CD4-positive, alpha-beta T cell treated with Interferon gamma for 1 hour (primary cell): ENCODE measurements at regions not wholly inside any gene's neighbourhood (a gene's known extent, or its start where the extent isn't known, plus 50 kb on each side); places are given as distances from the start of the nearest gene placed in this dataset.
A peak's percentile ranks its signal among the peaks of the same experiment; 100 is the strongest.
"Not testable (repeated sequence)": the region's sequence is repeated elsewhere in the genome, so short reads cannot be mapped to it uniquely, and the experiment has no call there.

Experiments used
- DNase-seq: peaks from one replicate; pipeline ENCODE4 v3.0.0-alpha.2; 2020

DNA sequence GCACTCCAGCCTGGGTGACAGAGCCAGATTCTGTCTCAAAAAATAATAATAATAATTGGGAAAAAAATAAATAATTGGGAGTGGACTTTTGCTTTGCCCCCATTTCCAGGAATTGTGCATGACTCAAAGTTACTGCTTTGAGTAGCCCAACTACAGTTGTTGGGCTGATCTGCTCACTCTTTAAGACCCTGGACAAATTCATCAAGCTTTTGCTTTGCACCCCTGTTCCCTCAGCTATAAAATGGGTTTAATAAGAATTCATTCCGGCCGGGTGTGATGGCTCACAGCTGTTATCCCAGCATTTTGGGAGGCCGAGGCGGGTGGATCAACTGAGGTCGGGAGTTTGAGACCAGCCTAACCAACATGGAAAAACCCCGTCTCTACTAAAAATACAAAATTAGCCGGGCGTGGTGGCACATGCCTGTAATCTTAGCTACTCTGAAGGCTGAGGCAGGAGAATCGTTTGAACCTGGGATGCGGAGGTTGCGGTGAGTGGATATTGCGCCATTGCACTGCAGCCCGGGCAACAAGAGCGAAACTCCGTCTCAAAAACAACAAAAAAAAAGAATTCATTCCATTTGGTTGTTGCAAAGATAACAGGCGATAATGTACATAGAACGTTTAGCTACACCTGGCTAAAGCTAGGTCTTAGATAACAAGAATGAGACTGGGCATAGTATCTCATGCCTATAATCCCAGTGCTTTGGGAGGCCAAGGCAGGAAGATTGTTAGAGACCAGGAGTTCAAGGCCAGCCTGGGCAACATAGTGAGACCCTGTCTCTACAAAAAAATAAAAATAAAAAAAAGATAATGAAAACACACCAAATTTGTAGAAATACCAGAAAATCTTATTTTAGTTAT, 87.9 kb upstream of the ZNF217 start:
- DNase-seq = no peak

DNA sequence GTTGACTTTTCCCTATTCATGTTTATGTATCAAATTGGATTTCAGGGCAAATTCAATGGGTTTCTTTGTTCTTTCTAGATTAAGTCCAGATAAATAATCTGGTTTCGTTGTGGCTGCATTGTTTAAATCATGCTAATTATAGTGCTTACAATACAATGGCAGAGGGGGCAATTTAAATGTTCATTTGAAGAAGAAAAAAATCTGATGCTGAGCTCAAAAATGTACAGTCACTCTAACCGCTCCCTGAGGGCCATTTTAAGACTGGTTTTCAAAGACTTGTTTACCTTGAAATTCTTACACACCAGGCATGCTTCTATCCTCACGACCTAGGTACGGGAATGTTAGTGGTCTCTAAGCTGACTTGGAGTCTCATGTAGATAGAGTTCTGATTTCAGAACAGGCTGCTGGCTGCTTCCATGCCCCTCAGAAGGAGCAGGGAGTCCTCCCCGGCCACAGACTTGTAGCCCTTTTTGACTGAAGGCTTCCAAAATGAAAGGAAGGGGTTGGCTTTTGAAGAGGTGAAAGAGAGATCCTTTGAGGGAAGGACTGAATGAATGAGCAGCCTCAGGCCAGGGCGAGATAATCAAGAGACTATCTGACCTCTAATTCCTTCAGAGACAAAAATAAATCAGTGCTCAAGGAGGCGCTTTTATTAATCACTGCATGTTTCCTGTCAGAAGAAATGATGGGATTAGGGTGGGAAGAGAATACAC, 86.1 kb upstream of the ZNF217 start:
- no peak for DNase-seq

DNA sequence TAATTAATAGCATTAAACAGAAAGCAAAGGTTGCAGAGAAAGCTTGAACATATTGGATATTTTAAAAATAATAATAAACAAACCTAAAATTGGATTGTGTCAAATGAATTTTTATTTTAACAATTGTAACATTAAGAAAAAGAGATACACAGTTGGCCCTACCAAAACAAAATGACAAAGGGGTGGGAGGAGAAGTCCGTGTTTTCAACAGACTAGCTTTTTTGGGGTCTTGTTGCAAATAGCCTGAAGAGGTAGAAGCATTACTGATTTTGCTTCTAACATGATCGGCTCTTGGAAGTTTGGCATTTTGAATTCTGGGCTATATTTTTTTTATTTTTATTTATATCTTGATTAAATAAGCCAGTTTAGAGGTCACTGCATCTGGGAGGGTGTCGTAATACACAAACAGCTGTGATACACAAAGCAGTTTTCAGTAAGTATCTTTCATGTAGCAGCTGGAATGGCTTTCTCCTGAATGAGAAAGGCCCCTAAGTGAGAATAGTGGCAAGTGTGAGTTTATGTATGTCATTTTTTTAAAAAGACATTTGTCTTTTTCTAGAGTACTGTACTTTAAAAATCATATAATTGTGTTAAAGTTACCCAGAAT, 85.5 kb upstream of the ZNF217 start:
- no peak for DNase-seq

DNA sequence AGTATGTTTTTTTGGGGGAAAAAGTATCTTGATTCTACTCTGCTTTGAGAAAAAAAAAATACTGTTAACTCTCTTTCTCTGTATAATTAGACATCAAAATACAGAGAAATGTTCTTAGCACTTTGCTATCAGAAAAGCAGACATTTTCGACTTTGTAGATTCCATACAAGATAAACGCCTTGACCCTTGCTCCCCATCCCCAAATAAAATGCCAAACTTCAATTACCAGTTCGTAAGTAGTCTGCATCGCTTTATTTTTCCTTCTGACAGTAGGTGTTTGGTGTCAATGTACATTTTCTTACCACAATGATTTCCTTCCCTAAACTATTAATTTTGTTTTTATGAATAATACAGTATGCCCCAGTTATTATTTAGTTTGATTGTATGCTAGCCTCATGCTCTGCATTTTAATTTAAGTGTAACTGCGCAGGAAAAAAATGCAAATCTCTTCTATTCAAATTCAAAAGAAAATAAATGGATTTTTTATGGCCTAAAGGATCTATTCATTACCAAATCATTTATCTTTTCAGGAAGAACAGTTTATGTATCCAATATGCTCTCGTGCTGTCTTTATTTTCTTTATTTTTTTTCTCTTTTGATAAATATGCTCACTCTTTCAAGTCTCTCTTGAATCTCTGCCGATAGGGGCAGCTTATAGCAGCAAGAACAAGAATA, 84.8 kb upstream of the ZNF217 start:
- no peak for DNase-seq

DNA sequence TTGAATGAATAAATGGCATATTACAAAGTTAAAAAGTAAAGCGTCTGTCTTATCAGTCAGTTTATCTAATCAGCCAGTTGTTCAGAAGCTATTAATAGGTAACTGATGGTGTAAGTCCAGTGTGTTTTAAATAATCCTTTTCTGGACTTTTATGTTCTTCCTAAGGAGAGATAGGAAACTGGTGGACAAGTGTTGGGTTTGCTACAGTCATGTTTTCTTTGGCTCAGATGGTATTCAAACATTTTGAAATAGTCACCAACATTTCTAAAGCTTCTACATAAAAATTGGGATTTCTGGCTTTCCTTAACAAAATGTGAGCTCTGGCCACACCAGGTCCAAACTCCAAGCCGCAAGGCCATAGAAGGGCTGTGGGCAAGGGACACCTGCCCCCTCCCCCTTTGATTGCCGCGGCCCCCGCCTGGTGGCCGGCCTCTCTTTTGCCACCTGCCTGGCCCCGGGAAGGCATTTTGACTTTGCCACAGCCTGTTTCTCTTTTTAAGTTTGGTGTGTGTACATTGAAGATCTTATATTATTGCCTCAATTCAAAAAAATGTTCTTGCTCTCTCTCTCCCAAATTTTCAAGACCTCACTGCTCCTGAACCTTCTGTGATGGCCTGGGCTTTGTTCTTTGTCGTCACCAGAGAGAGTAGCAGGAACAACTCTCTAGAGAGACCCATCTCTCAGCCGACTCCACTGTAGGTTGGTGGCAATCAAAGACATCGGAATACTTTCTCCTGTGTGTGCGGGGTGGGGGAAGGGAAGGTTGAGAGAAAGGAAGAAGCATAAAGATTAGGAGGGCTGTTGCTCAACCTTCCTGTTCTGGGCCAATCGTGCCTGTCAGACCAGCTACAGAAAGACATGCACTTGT, 84.0 kb upstream of the ZNF217 start:
- DNase-seq = no peak

DNA sequence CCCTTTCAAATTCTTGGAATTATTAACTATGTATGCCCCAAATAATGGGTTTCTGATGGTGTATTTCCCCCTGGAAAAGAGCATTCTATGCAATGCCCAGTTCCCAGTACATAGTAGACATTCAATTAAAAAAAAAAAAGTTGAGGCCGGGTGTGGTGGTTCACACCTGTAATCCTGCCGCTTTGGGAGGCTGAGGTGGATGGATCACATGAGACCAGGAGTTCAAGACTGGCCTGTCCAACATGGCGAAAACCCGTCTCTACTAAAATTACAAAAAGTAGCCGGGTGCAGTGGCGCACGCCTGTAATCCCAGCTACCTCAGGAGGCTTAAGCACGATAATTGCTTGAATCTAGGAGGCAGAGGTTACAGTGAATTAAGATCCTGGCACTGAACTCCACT, 83.3 kb upstream of the ZNF217 start:
- no peak for DNase-seq

DNA sequence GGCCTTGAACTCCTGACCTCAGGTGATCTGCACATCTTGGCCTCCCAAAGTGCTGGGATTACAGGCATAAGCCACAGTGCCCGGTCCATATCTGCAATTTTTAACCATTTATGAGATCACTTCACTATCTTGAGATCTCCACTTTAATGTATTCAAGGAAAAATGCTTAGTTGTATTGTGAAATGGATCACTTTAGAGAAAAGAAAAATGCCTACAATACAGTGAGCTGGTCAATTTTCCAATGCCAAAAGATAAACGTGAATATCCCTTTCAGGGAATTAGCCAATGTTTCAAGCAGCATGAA, 82.8 kb upstream of the ZNF217 start:
- DNase-seq = no peak

DNA sequence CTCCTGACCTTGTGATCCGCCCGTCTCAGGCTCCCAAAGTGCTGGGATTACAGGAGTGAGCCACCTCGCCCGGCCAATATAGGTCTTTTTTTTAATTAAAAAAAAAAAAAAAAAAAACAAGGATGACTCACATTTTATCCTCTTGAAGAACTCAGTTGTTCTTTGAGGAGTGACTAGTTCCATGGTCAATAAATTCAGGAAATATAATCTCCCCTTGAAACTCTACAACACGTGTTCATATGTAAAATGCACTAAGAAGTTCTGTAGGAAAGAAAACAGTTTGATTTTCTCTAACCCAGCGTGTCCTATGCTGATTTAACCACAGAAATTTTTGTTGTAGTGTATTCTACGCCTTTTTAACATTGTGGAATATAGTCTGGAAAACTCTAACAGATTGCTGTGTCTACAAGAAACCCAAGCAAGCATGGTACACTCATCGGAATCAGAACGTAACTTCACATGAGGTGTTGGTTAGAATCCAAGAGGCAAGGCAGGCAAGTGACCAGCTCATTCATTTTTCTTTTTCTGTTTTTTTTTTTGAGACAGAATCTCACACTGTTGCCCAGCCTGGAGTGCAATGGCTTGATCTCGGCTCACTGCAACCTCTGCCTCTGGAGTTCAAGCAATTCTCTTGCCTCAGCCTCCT, 79.0 kb upstream of the ZNF217 start:
- no peak for DNase-seq

DNA sequence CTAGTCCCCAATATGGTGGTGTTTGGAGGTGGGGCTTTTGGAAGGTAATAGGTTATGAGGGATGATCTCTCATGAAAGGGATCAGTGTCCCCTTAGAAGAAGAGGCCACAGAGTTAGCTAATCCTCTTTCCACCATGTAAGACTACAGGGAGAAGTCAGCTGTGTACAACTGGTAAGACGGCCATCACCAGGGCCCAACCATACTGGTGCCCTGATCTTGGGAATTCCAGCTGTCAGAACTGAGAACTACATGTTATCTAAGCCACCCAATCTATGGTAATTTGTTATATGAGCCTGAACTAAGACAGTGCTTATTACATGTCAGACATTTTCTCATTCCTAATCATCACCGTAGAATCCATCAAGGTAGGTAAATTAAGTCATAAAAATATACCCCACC, 77.7 kb upstream of the ZNF217 start:
- DNase-seq = no peak

DNA sequence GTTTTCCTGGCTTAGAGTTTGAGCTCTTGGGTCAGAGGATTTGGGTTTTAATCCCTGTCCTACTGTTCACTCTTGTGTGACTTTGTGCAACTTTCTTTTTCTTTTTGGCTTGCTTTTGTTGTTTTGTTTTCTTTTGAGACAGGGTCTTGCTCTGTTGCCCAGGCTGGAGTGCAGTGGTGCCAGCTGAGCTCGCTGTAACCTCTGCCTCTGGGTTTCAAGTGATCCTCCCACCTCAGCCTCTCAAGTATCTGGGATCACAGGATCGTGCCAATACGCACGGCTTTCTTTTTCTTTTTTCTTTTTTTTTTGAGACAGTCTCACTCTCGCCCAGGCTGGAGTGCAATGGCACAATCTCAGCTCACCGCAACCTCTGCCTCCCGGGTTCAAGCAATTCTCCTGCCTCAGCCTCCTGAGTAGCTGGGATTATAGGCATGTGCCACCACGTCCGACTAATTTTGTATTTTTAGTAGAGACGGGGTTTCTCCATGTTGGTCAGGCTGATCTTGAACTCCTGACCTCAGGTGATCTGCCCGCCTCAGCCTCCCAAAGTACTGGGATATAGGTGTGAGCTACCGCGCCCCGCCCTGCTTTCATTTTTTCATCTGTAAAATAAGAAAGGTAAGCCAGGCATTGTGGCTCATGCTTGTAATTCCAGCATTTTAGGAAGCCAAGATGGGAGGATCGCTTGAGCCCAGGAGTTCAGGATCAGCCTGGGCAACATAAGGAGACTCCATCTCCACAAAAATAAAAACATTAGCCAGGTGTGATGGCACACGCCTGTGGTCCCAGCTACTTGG, 76.1 kb upstream of the ZNF217 start:
- not testable (repeated sequence) for DNase-seq

DNA sequence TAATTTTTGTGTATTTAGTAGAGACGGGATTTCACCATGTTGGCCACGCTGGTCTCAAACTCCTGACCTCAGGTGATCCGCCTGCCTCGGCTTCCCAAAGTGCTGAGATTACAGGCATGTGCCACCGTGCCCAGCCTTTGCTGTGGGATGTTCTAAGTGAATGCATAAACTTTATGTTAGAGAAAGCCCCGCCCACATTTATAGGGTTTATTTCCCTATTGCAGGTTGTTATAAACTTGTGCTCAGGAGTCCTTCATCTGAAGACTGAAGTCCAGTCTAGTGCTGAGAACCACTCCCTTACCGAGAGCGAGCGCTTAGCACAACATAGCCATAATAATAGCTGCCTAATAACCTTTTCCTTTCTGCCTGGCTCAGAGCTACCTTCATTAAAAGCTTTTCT, 75.4 kb upstream of the ZNF217 start:
- no peak for DNase-seq

DNA sequence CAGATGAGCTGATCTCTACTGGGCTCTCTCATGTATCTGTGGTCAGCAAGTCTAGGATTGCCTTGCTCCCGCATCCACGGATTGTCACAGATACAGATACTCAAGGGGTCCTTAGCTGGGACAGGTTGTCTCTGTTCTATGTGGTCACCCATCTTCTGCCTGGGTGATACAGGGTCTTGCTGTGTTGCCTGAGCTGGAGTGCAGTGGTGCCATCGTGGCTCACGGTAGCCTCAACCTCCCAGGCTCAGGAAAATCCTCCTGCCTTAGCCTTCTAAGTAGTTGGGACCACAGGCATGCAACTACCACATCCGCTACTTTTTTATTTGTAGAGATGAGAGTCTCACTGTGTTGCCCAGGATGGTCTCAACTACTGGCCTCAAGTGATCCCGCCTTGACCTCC, 72.5 kb upstream of the ZNF217 start:
- no peak for DNase-seq

DNA sequence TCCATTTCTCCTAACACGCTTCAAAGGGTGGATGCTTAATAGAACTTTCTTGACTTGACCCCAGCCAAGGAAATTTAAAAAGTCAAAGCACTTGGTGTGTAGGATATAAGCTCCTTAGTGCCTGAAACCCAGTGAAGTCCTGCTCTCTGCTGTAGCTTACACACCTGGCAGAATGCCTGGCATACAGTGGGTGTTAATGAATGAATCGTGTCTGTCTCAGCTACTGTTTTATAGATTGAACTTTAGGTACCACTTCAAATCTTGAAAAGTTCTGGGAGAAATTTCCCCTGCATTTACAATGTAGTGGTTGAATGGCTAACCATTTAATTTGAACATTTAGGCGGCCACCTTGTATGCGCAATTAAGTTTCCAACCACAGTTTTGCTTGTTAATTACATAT, 70.5 kb upstream of the ZNF217 start:
- no peak for DNase-seq

DNA sequence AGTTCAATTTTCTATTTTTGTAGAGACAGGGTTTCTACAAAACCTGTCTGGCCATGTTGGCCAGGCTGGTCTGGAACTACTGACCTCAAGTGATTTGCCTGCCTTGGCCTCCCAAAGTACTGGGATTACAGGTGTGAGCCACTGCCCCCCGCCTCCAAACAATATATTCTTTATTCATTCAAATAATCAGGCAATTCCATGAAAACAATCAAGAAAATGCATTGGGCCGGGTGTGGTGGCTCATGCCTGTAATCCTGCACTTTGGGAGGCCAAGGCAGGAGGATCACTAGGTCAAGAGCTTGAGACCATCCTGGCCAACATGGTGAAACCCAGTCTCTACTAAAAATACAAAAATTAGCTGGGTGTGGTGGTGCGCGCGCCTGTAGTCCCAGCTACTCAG, 69.9 kb upstream of the ZNF217 start:
- not testable (repeated sequence) for DNase-seq

DNA sequence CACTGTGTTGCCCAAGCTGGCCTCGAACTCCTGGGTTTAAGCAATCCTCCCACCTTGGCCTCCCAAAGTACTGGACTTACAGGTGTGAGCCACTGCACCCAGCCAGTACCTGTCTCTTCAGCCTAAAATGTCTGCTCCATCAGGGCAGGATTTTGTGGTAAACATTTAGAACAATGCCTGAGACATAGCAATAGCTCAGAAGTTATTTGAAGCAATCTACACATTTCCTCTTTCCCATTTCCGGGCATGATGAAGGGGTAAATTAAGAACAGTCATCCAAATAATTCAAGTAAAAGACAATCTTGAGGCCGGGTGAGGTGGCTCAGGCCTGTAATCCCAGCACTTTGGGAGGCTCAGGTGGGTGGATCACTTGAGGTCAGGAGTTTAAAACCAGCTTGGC, 69.0 kb upstream of the ZNF217 start:
- no peak for DNase-seq

DNA sequence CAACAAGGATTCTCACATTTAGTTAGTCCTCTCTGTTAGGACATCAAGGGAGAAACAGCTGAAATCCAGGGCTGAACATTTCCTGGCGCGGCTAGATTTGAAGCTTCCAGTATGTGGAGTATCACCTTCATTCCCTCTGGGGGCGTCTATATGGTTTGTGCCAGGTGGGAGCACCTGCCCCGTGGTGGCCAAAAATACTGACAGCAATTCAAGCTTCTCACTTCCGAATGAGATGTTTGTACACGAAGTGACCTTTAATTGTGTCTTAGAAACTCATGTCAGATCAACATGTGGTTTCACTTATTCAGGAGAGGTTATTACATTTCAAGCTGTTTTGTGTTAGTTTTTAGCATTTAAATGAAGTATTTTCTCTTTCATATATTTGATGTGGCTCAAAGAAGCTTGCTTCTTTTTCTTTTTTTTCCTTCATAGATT, 67.3 kb upstream of the ZNF217 start:
- DNase-seq = no peak

DNA sequence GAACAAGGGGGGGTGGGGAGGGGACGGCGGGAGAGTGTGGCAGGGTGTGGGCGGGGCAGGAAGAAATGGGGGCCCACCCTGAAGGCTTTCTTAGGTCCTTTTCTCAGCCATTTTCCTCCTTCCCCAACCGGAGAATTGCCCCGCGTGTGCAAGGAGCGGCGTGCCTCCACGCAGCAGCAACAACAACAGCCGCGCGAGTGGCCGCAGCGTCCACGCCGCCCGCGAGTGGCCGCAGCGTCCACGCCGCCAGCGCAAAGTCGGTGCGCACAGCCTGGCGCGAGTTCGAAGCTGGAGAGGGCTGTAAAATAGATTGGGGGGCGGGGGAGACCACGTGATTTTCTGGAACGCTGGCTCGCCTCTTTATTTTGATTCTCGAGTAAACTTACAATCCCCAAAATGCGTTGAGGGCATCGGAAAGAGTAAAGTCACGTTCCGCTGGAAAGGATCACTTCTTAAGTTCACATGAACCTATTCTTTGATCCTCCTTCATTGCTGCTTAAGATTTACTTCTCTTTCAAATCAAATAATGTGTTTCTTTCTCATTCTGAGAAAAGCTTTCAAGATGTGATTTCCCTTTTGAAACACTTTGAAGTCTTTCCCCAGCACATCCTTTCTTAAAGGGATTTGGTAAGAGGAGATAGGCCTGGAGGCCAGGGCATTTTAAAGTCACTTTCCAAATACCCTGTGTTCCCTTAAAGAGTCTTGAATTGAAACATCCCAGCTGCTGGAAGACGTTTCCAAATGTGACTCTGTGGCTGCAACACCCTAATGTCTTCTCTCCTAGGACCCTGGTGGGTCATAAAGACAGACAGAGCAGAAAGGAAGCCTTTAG, 66.7 kb upstream of the ZNF217 start:
- peak; percentile 36 for DNase-seq

DNA sequence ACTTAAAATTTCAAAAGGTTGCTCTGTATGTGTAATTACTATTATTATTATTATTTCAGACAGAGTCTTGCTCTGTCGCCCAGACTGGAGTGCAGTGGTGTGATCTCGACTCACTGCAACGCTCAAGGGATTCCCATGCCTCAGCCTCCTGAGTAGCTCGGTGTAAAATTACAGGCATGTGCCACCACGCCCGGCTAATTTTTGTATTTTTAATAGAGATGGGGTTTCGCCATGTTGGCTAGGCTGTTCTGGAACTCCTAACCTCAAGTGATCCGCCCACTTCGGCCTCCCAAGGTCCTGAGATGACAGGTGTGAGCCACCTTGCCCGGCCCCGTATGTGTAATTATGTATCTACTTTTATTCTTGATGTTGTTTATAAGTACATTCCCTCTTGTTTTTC, 65.3 kb upstream of the ZNF217 start:
- DNase-seq = no peak

DNA sequence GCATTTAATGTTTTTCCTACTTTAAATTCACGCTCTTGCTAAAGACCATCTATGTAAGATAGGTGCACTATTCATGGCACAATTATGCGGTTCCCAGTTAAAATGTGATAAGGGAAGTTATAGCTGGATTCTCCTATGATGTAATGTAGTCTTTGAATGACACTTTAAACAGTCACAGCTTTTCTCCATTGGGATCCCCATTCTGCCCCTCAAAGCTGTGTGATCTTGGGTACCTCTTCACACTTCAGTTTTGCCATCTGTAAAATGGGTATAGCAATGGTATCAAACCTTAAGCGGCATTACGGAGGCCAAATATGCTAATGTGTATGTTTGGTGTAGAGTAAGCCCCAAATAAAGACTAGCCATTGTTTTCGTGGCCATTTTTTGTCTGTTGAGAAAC, 64.7 kb upstream of the ZNF217 start:
- DNase-seq = no peak

DNA sequence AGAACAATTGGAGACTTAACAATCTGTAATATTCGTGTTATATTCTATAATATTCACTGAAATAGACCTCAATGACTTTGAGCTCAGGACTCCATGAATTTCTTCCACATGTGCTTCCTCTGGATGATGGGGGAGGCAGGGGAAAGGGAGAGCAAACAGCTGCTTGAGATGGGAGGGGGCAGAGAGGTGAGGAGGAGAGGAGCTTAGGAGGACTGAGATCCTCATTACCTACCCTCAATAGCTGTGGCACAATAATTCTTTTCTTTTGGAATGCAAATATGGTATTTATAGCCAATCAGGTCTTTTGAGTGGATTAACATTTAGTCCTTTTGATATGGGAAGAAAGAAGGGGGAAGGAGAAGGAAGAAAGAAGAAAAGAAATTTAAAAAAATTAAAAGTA, 64.1 kb upstream of the ZNF217 start:
- DNase-seq = no peak
